Adrenal gland (tissue), 9 donors: ENCODE measurements at regions not wholly inside any gene's neighbourhood (a gene's known extent, or its start where the extent isn't known, plus 50 kb on each side); places are given as distances from the start of the nearest gene placed in this dataset.

Experiments
- DNase-seq, 7 donors: peaks; one replicate each; pipeline ENCODE4 v3.0.0-alpha.2; 2019 to 2020
- H3K27ac ChIP-seq, 5 donors: fragments of 200-600 bp; sonication (generic) in 4 of 5; 1 replicate in 3 of 5; 2 replicates in 2 of 5; pipeline versions ENCODE4 v1.5.1 to v1.8.0; 2016 to 2020; ENCODE audit warnings: mild to moderate bottlenecking in 1 of 5
- H3K27me3 ChIP-seq: fragments of 200-600 bp; 2 replicates; pipeline ENCODE4 v1.8.0; 2021
- H3K36me3 ChIP-seq, 2 donors: fragments of 200-600 bp; replicated peaks in 1 of 2; 1 replicate in 1 of 2; 2 replicates in 1 of 2; pipeline versions ENCODE4 v1.5.1 to v1.8.0; 2018 to 2022
- H3K4me1 ChIP-seq, 2 donors: fragments of 200-600 bp; replicated peaks in 1 of 2; 1 replicate in 1 of 2; 2 replicates in 1 of 2; pipeline versions ENCODE4 v1.5.1 to v1.8.0; 2018 to 2021
- H3K4me3 ChIP-seq, 4 donors: fragments of 200-600 bp; sonication (generic) in 3 of 4; one replicate each; pipeline ENCODE4 v1.5.1; 2016 to 2018
- H3K9me3 ChIP-seq, 3 donors: fragments of 200-600 bp; sonication (generic) in 1 of 3; replicated peaks in 1 of 3; 1 replicate in 2 of 3; 2 replicates in 1 of 3; pipeline versions ENCODE4 v1.5.1 to v1.8.0; 2016 to 2021
- POLR2A ChIP-seq, 2 donors: fragments of 450-650 bp; IDR thresholded peaks; one replicate each; pipeline ENCODE4 v1.6.1; 2017; ENCODE audit warnings: antibody characterized with exemption in 2 of 2, mild to moderate bottlenecking in 2 of 2, moderate library complexity in 1 of 2
- WGBS, 4 donors: extraction: QIAGEN DNeasy Blood & Tissue Kit in 2 of 4; methylation state at CpG; one replicate each; pipeline versions ENCODE4 v1.1.5 to v1.1.7; 2013 to 2017; 5-methylcytosine and 5-hydroxymethylcytosine counted together
- intact Hi-C, 2 donors: fragments of 100-400 bp; cut with DNase I; formaldehyde crosslinking; loops; one replicate each; pipeline versions ENCODE4 v1.14.1 to v1.15.0; 2022 to 2023
- TF ChIP-seq, protein P1 (sequence below), 6 experiments: fragments of 450-650 bp in 4 of 6; fragments of 200-600 bp in 2 of 6; sonication (generic) in 1 of 6; IDR thresholded peaks; 1 replicate in 5 of 6; 2 replicates in 1 of 6; pipeline versions ENCODE4 v1.5.1 to v1.8.0; 2016 to 2021; ENCODE audit warnings: antibody characterized with exemption in 6 of 6, mild to moderate bottlenecking in 2 of 6, moderate library complexity in 1 of 6
- donor health status: healthy with polysubstance abuse.
- donor health status: Bipolar disorder and iron deficiency.
- donor health status: DM: yes; HTN: yes; CAD: no.
- donor health status: DM: no; HTN: no; CAD: no.
- donor health status: DM: no; HTN: no; CAD: no.

- no peak overlapping the region for H3K4me3 ChIP-seq
- no peak for TF ChIP-seq POLR2A (IDR thresholded peaks at IDR 0.05)
- TF ChIP-seq, protein P1, sequence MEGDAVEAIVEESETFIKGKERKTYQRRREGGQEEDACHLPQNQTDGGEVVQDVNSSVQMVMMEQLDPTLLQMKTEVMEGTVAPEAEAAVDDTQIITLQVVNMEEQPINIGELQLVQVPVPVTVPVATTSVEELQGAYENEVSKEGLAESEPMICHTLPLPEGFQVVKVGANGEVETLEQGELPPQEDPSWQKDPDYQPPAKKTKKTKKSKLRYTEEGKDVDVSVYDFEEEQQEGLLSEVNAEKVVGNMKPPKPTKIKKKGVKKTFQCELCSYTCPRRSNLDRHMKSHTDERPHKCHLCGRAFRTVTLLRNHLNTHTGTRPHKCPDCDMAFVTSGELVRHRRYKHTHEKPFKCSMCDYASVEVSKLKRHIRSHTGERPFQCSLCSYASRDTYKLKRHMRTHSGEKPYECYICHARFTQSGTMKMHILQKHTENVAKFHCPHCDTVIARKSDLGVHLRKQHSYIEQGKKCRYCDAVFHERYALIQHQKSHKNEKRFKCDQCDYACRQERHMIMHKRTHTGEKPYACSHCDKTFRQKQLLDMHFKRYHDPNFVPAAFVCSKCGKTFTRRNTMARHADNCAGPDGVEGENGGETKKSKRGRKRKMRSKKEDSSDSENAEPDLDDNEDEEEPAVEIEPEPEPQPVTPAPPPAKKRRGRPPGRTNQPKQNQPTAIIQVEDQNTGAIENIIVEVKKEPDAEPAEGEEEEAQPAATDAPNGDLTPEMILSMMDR (IDR thresholded peaks at IDR 0.05) = peak; percentile 73 to 90 (median 82)
- peaks cover 33% of the 10 kb centered on the region for H3K27me3 ChIP-seq
- H3K9me3 ChIP-seq = no peaks in the 10 kb centered on the region
- peaks cover 9 to 16% of the 10 kb centered on the region in 2 donors for H3K4me1 ChIP-seq
- DNase-seq = peak; percentile 39 to 83 (median 63)
- intact Hi-C loops = no loop called here
- H3K36me3 ChIP-seq = no peaks in the 10 kb centered on the region
- 1 to 9% (median 6%) methylated on average over 5 of the region's 5 CpGs for WGBS, 4 donors
- H3K27ac ChIP-seq = no peak overlapping the region
Observed at GRCh38 chr3:182683453-182683852, 109.9 kb upstream of the ATP11B start.

DNA sequence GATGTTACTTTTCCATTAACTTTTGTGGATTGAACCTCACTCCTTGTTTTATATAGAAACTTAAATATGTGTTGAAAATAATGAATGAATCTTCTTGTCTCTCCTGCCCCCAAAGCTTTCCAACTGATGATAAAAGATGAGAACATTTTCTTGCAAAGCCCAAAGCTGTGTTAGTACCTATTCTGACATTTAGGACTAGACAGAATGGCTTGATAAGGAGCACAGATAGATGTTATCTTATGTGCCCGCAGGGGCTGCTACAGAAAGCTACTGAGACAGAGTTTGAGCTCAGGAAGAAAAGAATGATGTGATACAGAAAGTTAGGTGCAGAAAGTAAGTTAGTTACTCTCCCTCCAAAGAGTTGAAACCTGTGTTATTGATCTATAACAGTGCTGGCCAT lies 109.4 kb upstream of the ATP11B start:
- no peak overlapping the region for H3K4me3 ChIP-seq
- H3K27me3 ChIP-seq = peaks cover 33% of the 10 kb centered on the region
- 0 to 10% (median 6%) methylated on average over 1 of the region's 1 CpG for WGBS, 4 donors
- no peak for DNase-seq
- TF ChIP-seq, protein P1 (IDR thresholded peaks at IDR 0.05) = no peak
- TF ChIP-seq POLR2A (IDR thresholded peaks at IDR 0.05) = no peak
- H3K36me3 ChIP-seq = no peaks in the 10 kb centered on the region
- H3K27ac ChIP-seq = no peak overlapping the region
- peaks cover 9 to 16% of the 10 kb centered on the region in 2 donors for H3K4me1 ChIP-seq
- intact Hi-C loops = no loop called here
- H3K9me3 ChIP-seq = no peaks in the 10 kb centered on the region

DNA sequence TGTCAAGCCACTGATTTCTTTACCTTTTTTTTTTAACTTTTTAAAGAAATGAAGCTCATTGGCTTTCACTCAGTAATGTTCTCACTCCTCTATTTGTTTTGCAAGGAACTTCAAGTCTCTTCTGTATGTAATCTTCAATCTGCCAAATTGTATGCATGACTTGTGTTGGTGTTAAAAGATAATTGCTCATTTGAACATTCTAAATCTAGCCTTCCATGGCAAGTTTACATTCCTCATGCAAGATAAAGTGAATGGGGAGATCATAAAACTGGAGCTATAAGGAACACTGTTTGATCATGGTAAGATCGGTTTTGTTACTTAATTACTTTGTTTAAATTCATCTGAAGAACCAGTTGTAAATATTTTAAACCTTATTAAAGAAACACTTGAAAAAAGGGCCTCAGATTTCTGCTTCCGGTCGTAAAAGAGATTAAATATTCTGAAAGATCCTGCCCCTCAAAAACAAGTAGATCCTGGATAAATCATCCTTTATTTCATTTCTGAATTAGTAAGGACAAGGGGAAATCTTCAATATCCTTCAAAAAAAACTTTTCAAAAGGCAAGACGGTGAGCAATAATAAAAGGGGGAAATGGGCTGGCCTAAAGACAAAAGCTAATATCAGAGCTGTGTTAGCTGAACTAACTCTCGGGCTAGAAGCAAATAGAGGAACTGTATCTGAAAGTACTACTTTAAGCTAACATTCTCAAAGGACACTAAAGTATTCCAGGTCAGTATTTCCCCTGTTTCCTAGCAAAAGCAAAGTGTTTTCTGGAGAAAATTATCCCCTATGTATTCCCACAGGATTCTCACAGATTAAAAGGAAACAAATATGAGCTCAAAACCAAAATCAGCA lies 107.0 kb upstream of the ATP11B start:
- intact Hi-C loops = loop anchor here (5.0 kb wide), 1 partner anchor 974 kb away; the partner anchor contains the start of gene SOX2 (in 2 of the 2)

GRCh38 chr3:182690172-182690571 lies 103.1 kb upstream of the ATP11B start:
- WGBS, 4 donors = 75 to 85% (median 80%) methylated on average over 2 of the region's 2 CpGs
- intact Hi-C loops = no loop called here
- no peak overlapping the region for H3K4me3 ChIP-seq
- no peak for DNase-seq
- H3K9me3 ChIP-seq = no peaks in the 10 kb centered on the region
- H3K4me1 ChIP-seq = no peaks in the 10 kb centered on the region
- TF ChIP-seq, protein P1 (IDR thresholded peaks at IDR 0.05) = no peak
- no peak for TF ChIP-seq POLR2A (IDR thresholded peaks at IDR 0.05)
- H3K27ac ChIP-seq = no peak overlapping the region
- peaks cover 9% of the 10 kb centered on the region for H3K27me3 ChIP-seq
- H3K36me3 ChIP-seq = no peaks in the 10 kb centered on the region

More for the DNA sequence above, 107.0 kb upstream of the ATP11B start:
- Histone ChIP-seq H3K27me3 (peaks cover 33% of the 10 kb centered on the region), H3K4me3 (no peak overlapping the region), H3K36me3 (no peaks in the 10 kb centered on the region), H3K4me1 (peaks cover 9 to 16% of the 10 kb centered on the region in 2 donors), H3K27ac (no peak overlapping the region), H3K9me3 (no peaks in the 10 kb centered on the region)
- no peak for DNase-seq
- 54 to 59% (median 57%) methylated on average over 5 of the region's 5 CpGs for WGBS, 4 donors
- no peak for TF ChIP-seq POLR2A (IDR thresholded peaks at IDR 0.05)
- TF ChIP-seq, protein P1 (IDR thresholded peaks at IDR 0.05) = no peak
